Inflammatory macrophage (primary cell): ENCODE measurements at regions not wholly inside any gene's neighbourhood (a gene's known extent, or its start where the extent isn't known, plus 50 kb on each side); places are given as distances from the start of the nearest gene placed in this dataset.
"Not testable (repeated sequence)": the region's sequence is repeated elsewhere in the genome, so short reads cannot be mapped to it uniquely, and the experiment has no call there.

Experiments used
- DNase-seq, 2 donors: peaks; one replicate each; pipeline ENCODE4 v3.0.0-alpha.2; 2020 to 2022

DNA sequence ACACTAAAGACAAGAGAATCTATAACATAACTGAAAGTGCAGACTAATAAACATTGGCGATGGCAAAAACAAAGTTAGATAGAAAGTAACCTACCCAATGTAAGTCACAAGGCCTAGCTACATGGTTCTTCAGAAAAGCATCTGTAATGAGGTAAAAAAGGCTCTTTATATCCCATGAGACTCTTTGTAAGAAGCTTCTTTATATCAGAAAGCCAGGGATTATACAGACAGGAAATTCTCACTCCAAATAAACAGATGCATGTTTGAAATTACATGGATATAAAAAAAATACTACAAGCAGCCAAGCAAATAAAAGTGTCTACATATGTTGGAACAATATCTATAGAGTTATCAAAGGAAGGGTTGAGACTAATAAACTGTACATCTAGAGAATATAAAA lies 284.9 kb upstream of the NRSN1 start:
- no peak for DNase-seq

DNA sequence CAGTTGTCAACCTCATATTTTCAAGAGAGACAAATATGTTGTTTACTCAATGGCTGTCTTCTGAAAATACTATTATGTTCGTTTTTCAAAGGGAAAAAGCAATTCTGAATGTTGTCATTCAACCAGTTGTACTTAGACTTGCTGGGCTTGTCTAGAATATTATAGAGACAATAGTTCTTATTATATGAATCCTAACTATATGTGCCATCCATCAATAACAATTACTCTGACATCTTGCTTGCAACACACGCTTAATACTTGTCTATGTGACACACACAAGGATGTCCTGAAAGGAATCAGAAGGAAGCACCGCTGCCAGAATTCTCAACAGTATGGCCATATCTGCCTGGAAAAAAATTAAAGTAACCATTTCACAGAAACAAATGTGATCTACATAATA lies 283.3 kb upstream of the NRSN1 start:
- DNase-seq = no peak

GRCh38 chr6:23851522-23851921 lies 274.5 kb upstream of the NRSN1 start:
- DNase-seq = no peak

- DNase-seq = not testable (repeated sequence)
Observed at GRCh38 chr6:23853566-23854133, 272.4 kb upstream of the NRSN1 start.

- not testable (repeated sequence) for DNase-seq
Observed at GRCh38 chr6:23854154-23854553, 271.9 kb upstream of the NRSN1 start.

- DNase-seq = no peak
Observed at GRCh38 chr6:23855497-23856116, 270.4 kb upstream of the NRSN1 start.

DNA sequence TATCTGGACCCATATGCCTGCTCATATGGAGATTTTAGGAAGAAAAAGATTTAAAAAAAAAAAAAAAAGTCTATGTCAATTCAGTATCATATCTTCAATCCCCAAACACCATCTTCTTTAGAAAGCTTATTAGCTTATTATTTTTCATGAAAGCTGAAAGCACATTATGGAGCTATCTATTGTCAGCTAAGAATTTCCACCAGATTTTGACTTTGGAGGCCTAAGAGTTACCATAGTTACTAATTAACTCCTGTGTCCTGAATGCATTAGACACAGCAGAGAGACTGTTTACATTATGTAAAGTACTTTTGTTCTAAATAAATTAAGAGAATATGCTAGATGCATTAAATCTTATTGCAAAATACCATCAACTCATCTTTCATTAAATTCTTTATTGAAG lies 255.5 kb upstream of the NRSN1 start:
- DNase-seq = no peak

GRCh38 chr6:23873161-23873560 lies 252.9 kb upstream of the NRSN1 start:
- no peak for DNase-seq

- DNase-seq = no peak
Observed at GRCh38 chr6:23875006-23875405, 251.0 kb upstream of the NRSN1 start.

DNA sequence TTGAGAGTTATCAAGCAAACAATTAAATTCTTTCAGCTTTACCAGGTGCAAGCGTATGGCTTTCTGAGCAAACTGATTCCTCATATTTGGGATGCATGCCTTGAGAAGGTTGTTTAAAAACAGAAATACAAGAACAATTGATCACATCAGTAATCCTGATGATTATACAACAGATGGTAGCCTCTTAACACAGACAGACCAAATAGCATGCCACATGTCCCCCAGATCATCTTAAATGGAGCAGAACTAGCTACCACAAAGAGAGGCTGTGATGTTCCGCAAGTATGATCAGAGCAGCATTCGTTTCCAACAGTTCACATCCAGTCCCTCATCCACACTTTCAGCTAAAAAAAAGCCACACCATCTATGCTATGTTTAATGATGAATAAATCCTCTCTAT lies 246.2 kb upstream of the NRSN1 start:
- no peak for DNase-seq

DNA sequence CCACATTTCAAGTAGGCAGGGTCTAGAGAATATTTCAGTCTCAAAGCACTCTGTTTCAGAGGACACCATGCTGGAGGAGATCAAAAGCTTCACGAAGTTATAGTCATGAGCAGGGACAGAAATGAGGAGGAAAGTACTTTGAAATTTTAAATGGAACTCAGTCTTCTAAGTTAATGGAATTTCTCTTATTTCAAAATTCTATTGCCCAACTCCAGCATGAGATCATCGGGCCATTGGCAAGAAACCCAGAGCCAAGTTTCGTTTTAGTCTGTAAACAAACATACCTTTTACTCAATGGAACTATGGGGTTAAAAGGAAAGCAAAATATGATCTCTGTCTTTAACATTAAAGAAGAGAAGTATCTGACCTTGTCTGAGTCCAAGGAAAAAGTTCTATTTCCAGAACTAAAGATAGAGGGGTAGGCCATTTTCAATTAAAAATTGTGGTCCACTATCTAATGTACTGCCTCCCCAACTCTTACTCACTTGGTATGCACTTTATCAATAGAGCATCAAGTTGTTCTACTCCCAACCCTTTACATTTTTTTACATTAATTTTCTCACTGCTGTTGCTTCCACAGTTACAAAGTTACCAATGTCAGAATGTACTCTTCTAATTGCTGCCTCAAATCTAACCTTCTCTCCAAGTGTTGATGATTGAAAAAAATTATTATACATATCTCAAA lies 235.3 kb upstream of the NRSN1 start:
- DNase-seq = no peak

- DNase-seq = no peak
Observed at GRCh38 chr6:23905133-23905815, 220.7 kb upstream of the NRSN1 start.

DNA sequence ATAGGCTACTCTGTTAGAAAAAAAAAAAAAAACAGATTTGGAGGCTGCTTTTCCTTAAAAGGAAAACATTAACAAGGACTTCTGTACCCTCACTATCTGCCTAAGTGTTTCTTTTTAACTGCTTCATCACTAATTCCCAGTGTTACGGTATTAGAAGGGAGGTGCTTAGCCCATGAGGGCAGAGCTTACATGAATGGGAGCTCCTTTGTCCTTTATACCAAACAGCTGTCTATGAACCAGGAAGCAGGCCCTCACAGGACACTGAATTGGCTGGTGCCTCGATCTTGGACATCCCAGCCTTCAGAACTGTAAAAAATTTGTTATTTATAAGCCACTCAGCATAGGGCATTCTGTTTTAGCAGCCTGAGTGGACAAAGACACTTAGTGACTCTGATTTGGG lies 215.6 kb upstream of the NRSN1 start:
- no peak for DNase-seq

DNA sequence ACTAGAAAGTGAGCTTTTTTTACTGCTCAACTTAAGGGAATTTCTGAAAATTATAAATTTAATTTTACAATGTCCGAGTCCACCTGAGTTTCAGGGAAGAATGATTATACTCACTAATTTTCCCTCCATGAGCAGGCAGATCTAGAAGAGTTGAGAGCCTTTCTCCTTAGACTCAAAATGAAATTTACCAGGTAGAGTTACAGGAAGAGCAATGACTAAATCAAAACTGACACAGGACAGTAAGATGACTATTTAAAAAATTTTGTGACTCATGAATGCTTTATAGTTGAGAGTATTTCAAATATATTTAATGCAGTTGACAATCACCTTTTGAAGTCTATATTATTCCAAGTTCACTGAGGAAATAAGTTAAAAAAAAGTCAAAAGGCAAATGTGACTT lies 198.1 kb upstream of the NRSN1 start:
- DNase-seq = no peak

GRCh38 chr6:23929201-23929600 lies 196.8 kb upstream of the NRSN1 start:
- DNase-seq = no peak

- no peak for DNase-seq
Observed at GRCh38 chr6:23940466-23940865, 185.5 kb upstream of the NRSN1 start.

DNA sequence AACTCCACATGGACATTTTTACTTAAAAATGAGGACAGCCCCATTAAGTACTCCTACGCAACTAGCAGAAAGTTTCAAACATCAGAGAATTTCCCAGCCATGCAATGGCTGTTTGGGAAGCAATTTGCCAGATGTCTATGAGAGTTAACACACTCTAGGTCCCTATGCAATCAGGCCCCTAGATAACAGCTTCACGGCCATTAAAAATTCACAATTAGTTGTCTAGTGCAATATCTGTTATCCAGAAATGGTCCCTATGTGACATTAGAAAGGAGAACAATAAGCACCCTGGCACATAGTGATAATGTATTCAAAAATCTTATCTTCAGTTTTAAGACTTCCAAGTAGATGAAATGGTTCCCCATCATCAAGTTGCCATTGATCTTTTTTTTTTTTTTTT lies 174.3 kb upstream of the NRSN1 start:
- no peak for DNase-seq

GRCh38 chr6:23952245-23952644 lies 173.8 kb upstream of the NRSN1 start:
- DNase-seq = no peak

- DNase-seq = no peak
Observed at GRCh38 chr6:23953976-23954375, 172.0 kb upstream of the NRSN1 start.

GRCh38 chr6:23957017-23957416 lies 169.0 kb upstream of the NRSN1 start:
- DNase-seq = no peak

DNA sequence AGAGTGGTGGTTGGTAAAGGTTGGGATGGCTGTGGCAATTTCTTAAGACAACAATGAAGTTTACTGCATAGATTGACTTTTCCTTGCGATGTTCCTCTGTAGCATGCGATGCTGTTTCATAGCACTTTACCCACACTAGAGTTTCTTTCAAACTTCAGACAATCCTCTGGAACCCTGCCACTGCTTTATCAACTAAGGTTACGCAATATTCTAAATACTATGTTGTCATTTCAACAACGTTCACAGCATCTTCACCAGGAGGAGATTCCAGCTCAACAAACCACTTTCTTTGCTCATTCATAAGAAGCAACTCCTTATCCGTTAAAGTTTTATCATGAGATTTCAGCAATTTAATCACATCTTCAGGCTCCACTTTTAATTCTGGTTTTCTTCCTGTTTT lies 161.2 kb upstream of the NRSN1 start:
- no peak for DNase-seq

DNA sequence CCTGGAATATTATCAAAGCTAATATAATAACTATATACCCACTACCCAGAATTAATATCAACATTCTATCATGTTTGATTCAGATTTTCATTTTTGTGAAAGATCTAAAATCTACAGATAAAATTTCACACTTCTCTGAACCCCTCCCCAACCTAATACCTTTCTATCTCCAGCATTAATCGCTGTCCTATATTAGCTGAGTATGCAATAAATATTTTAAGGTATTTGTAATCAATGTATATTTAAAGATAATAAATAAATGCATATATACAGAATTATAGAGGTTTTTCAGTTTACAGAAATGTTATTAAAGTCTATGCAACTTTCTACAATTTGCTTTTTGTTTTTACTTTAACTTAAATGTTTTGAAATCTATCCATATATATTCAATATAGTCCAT lies 156.7 kb upstream of the NRSN1 start:
- DNase-seq = no peak

GRCh38 chr6:23977706-23978105 lies 148.3 kb upstream of the NRSN1 start:
- DNase-seq = no peak

GRCh38 chr6:23980965-23981364 lies 145.1 kb upstream of the NRSN1 start:
- no peak for DNase-seq
